ENCODE measurements at regions not wholly inside any gene's neighbourhood (a gene's known extent, or its start where the extent isn't known, plus 50 kb on each side); places are given as distances from the start of the nearest gene placed in this dataset.

DNA sequence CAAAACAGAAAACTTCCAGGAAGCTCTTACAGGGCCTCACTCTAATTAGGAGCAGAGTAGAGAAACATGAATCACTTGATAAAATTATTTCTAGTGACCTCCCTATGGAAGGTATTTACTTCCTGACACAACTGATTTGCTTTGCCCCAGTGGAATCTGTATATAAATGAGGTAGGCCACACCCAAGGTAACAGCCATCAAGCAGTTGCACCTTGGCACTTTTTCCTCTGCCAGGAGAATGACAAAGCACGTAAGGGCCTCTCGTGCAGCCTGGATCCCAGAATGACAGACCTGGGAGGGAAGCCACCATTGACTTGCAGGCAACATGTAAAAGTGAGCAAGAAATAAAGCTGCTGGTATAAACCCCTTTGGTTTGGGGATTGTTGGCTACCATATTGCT is 620.0 kb upstream of the SLC39A10 start (continued):
- TF ChIP-seq KDM5A (IDR thresholded peaks at IDR 0.05; ENCODE audit: low read length) = no peak

DNA sequence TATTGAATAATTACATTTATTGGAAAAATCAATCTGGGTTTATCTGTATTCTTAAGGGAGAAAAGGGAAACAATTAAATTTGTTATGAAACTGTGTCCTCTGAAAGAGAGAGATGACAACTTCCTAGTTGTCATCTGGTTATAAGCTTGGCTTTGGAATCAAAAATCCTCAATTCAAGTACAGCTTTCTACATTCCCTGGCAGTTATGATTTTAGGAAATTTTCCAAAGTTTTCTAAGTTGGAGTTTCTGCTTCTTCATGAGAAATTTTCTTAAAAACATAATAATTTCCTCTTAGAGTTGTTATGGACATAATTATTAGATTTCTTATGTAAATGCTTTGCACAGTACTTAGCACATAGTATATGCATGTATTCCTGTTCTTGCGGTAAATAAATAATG is 625.6 kb upstream of the SLC39A10 start:
- Histone ChIP-seq H3K79me1 (ENCODE audit: low read depth, low read length) (no peaks in the 10 kb centered on the region), H4K8ac (ENCODE audit: extremely low read depth, insufficient read depth, low read length) (no peak overlapping the region), H2BK20ac (ENCODE audit: low read length) (no peak overlapping the region), H3K9me3 (ENCODE audit: insufficient read depth in 2 of 2, low read depth in 1 of 2, low read length in 1 of 2) (no peaks in the 10 kb centered on the region), H4K5ac (ENCODE audit: insufficient read length, low read depth, low read length) (no peak overlapping the region), H2AK5ac (ENCODE audit: low read depth, low read length) (no peak overlapping the region), H3K14ac (ENCODE audit: insufficient read length) (no peak overlapping the region), H3K23me2 (ENCODE audit: low read depth, low read length) (no peaks in the 10 kb centered on the region), H3K36me3 (ENCODE audit: control insufficient read depth in 2 of 4, insufficient read depth in 4 of 4, low read length in 3 of 4) (no peaks in the 10 kb centered on the region), H4K91ac (replicated peaks; ENCODE audit: insufficient read length, low read length) (no peak overlapping the region), H3K9ac (replicated peaks in 1 of 4; ENCODE audit: extremely low read depth in 1 of 4, low read depth in 3 of 4, low read length in 3 of 4) (no peak overlapping the region), H2BK12ac (ENCODE audit: low read depth, low read length) (no peak overlapping the region), H3K79me2 (ENCODE audit: control insufficient read depth in 1 of 2, insufficient read depth in 2 of 2, low read length in 2 of 2) (no peaks in the 10 kb centered on the region), H3K4me3 (ENCODE audit: extremely low read depth in 1 of 4, insufficient read depth in 2 of 4, low read depth in 3 of 4, low read length in 4 of 4) (no peak overlapping the region), H2BK5ac (ENCODE audit: low read depth, low read length) (no peak overlapping the region), H3K27ac (ENCODE audit: low read depth, low read length) (no peak overlapping the region), H3K23ac (ENCODE audit: insufficient read length) (no peak overlapping the region), H3K18ac (ENCODE audit: extremely low read depth, low read length) (no peak overlapping the region), H3K27me3 (replicated peaks in 1 of 4; ENCODE audit: control insufficient read depth in 3 of 4, extremely low read depth in 1 of 4, insufficient read depth in 3 of 4, low read length in 3 of 4) (no peaks in the 10 kb centered on the region), H2BK15ac (ENCODE audit: low read length) (no peak overlapping the region), H3K56ac (replicated peaks; ENCODE audit: insufficient read length, low read depth, low read length) (no peak overlapping the region), H4K20me1 (replicated peaks in 1 of 2; ENCODE audit: control insufficient read depth in 1 of 2, insufficient read depth in 2 of 2, low read length in 2 of 2) (no peaks in the 10 kb centered on the region), H3K4ac (replicated peaks; ENCODE audit: insufficient read length, low read depth, low read length) (no peak overlapping the region), H2BK120ac (replicated peaks; ENCODE audit: low read depth, low read length) (no peak overlapping the region), H3K4me1 (replicated peaks in 1 of 4; ENCODE audit: control insufficient read depth in 3 of 4, insufficient read depth in 4 of 4, low read length in 3 of 4) (no peaks in the 10 kb centered on the region), H2AFZ (ENCODE audit: low read length) (no peak overlapping the region), H3K4me2 (ENCODE audit: insufficient read depth in 1 of 2, low read depth in 2 of 2, low read length in 2 of 2) (no peak overlapping the region)
- DNase-seq (ENCODE audit: low read depth in 1 of 2, low spot score in 2 of 2) (no peak), FAIRE-seq (no peak)
- ChIA-PET CTCF (ENCODE audit: partially characterized antibody) (no interaction called here), POLR2A (ENCODE audit: partially characterized antibody) (no interaction called here)
- TF ChIP-seq RAD21 (IDR thresholded peaks at IDR 0.05 in 1 of 2, conservative IDR thresholded peaks at IDR 0.05 in 1 of 2; ENCODE audit: low read depth in 2 of 2, low read length in 2 of 2) (no peak), SIX5 (IDR thresholded peaks at IDR 0.05; ENCODE audit: low read depth, low read length) (no peak), KDM4A (IDR thresholded peaks at IDR 0.05; ENCODE audit: low read depth, low read length, severe bottlenecking) (no peak), RFX5 (IDR thresholded peaks at IDR 0.05; ENCODE audit: borderline replicate concordance, low read depth, low read length) (no peak), ATF2 (IDR thresholded peaks at IDR 0.05; ENCODE audit: low read length) (no peak), SP4 (IDR thresholded peaks at IDR 0.05; ENCODE audit: low read length) (no peak), EGR1 (IDR thresholded peaks at IDR 0.05; ENCODE audit: borderline replicate concordance, low read depth, low read length) (no peak), SIRT6 (IDR thresholded peaks at IDR 0.05; ENCODE audit: low read length) (no peak), BACH1 (IDR thresholded peaks at IDR 0.05; ENCODE audit: low read length) (no peak), CREB1 (IDR thresholded peaks at IDR 0.05) (no peak)
- TF ChIP-seq, protein P1, sequence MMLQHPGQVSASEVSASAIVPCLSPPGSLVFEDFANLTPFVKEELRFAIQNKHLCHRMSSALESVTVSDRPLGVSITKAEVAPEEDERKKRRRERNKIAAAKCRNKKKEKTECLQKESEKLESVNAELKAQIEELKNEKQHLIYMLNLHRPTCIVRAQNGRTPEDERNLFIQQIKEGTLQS (IDR thresholded peaks at IDR 0.05; ENCODE audit: insufficient read depth, low read depth, low read length) = no peak
- 88% methylated on average over 1 of the region's 1 CpG; no CpG with 5 or more reads in 1 of the 2 experiments for WGBS, 2 experiments (ENCODE audit: extremely low coverage in 1 of 2, insufficient coverage in 1 of 2, insufficient read length in 1 of 2, insufficient replicate concordance in 2 of 2, low coverage in 1 of 2, low lambda C conversion rate in 2 of 2, missing lambda C conversion rate in 1 of 2)
